WI38 (cell line): ENCODE measurements at regions not wholly inside any gene's neighbourhood (a gene's known extent, or its start where the extent isn't known, plus 50 kb on each side); places are given as distances from the start of the nearest gene placed in this dataset.
"Not testable (repeated sequence)": the region's sequence is repeated elsewhere in the genome, so short reads cannot be mapped to it uniquely, and the experiment has no call there.

Experiments
- H3K4me3 ChIP-seq: 2 replicates; pipeline ENCODE4 v1.5.1; 2011; ENCODE audit warnings: low read depth, mild to moderate bottlenecking, control low read depth, low read length
- TF ChIP-seq, protein P1 (sequence below): IDR thresholded peaks from 2 replicates; pipeline ENCODE4 v1.5.1; 2012; ENCODE audit warnings: low read depth, mild to moderate bottlenecking, control low read depth, low read length

DNA sequence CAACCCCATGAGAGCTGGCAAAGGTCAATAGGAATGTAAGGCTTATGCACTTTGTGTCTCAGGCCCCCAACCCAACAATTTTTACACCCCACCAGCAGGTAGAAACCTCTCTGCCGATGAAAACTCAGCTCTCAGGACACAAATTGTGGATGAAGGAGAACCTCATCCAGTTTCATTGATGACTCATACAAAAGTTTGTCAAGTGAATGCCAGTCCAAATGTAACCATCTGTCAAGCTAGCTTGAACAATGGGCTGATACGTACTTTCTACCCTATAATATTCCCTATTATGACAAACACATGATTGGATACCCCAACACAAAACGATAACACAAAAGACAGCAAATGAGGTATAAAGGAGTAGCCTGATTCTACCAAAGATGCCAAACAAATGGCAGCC, 321.2 kb upstream of the TMEFF2 start:
- TF ChIP-seq, protein P1, sequence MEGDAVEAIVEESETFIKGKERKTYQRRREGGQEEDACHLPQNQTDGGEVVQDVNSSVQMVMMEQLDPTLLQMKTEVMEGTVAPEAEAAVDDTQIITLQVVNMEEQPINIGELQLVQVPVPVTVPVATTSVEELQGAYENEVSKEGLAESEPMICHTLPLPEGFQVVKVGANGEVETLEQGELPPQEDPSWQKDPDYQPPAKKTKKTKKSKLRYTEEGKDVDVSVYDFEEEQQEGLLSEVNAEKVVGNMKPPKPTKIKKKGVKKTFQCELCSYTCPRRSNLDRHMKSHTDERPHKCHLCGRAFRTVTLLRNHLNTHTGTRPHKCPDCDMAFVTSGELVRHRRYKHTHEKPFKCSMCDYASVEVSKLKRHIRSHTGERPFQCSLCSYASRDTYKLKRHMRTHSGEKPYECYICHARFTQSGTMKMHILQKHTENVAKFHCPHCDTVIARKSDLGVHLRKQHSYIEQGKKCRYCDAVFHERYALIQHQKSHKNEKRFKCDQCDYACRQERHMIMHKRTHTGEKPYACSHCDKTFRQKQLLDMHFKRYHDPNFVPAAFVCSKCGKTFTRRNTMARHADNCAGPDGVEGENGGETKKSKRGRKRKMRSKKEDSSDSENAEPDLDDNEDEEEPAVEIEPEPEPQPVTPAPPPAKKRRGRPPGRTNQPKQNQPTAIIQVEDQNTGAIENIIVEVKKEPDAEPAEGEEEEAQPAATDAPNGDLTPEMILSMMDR: no peak
- no peak overlapping the region for H3K4me3 ChIP-seq

- TF ChIP-seq, protein P1: no peak
- H3K4me3 ChIP-seq: no peak overlapping the region
Measured at GRCh38 chr2:192513575-192513974, 318.8 kb upstream of the TMEFF2 start.

DNA sequence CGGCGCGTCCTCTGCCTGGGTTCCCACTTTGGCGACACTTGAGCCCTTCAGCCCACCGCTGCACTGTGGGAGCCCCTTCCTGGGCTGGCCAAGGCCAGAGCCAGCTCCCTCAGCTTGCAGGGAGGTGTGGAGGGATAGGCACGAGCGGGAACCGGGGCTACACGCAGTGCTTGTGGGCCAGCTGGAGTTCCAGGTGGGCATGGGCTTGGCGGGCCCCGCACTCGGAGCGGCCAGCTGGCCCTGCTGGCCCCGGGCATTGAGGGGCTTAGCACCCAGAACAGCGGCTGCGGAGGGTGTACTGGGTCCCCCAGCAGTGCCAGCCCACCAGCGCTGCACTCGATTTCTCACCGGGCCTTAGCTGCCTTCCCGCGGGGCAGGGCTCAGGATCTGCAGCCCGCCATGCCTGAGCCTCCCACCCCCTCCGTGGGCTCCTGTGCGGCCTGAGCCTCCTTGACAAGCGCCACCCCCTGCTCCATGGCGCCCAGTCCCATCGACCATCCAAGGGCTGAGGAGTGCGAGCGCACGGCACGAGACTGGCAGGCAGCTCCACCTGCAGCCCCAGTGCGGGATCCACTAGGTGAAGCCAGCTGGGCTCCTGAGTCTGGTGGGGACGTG, 313.2 kb upstream of the TMEFF2 start:
- H3K4me3 ChIP-seq: not testable (repeated sequence)

DNA sequence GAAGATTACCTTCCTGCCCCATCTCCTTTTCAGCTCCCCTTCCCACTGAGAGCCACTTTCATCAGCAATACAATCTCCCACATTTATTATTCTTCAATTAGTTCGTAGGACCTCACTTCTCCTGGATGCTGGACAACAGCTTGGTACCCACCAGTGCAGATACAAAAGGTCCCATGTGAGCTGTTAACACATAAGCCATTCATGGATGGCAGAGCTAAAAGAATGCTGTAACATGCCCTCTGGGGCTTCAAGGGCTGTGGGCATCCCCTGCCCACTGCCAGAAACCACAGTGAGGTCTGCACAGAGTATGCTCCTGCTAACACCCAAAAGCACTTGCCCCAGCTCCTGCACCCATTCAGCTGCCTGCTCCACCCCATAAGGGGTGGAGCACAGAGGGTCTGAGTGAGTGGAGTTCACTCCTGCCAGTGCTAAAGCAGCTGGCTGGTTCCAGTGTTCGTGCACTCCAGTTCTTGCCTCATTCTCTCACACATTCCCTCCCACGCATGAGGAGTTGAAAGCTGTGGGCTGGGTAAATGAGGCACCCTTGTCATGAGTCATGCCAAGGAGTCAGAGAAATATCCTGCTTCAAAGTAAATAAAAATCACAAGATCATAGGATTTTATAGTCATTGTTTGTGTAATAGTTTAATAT, 305.9 kb upstream of the TMEFF2 start:
- TF ChIP-seq, protein P1: no peak

DNA sequence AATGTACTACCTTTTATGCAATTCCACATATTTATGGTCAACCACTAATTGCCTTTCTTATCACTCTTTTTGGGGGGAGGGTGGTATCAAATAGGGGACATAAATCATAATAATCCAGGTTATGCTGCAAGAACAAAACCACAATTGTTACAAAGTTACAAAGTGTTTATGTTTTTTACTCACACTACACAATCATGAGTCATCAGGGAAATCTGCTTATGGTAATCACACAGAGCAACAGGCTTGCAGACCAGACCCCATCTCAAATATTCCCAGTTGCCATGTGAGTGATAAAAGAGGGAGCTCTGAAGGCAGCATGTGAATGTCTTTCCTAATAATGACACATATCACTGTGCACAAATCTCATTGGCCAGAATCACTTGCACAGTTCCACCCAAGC, 304.7 kb upstream of the TMEFF2 start:
- TF ChIP-seq, protein P1: no peak
- no peak overlapping the region for H3K4me3 ChIP-seq

More for the DNA sequence above, 305.9 kb upstream of the TMEFF2 start:
- no peak overlapping the region for H3K4me3 ChIP-seq

GRCh38 chr2:192498747-192499146, 304.0 kb upstream of the TMEFF2 start:
- TF ChIP-seq, protein P1: no peak
- H3K4me3 ChIP-seq: no peak overlapping the region

GRCh38 chr2:192488158-192488557, 293.4 kb upstream of the TMEFF2 start:
- H3K4me3 ChIP-seq: not testable (repeated sequence)

- TF ChIP-seq, protein P1: no peak
- no peak overlapping the region for H3K4me3 ChIP-seq
Measured at GRCh38 chr2:192487636-192488035, 292.9 kb upstream of the TMEFF2 start.
